ENCODE measurements at regions not wholly inside any gene's neighbourhood (a gene's known extent, or its start where the extent isn't known, plus 50 kb on each side); places are given as distances from the start of the nearest gene placed in this dataset.

DNA sequence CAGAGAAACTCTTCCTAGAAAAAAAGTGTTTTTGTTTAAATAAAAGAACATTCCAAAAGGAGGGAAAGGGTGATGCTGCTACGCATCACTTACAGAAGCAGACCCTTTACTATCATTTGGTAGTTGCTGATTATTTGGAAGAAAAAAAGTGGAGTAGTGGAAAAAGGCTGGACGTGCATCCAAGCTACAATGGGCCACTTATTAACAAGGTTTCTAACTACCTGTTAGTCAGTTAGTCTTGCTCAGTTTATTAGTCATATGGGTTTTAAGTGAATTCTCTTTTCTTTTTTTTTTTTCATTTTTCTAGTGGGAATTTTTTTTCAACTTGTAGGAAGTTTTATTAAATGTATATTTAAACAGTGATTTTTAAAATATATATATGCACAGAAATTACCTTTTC, 866.0 kb downstream of the MCTP2 start:
- no peaks in the 10 kb centered on the region for H3K9me3 ChIP-seq (ENCODE audit: control insufficient read depth in 1 of 2, low read length in 2 of 2)
- no peaks in the 10 kb centered on the region for H3K4me1 ChIP-seq (ENCODE audit: control insufficient read depth in 1 of 2, insufficient read depth in 2 of 2, low read length in 2 of 2)
- no peak overlapping the region for H3K9ac ChIP-seq (ENCODE audit: low read depth in 1 of 2, low read length in 2 of 2)
- no peak overlapping the region for H3K4me3 ChIP-seq (ENCODE audit: low read depth in 1 of 2, low read length in 2 of 2)
- H3K36me3 ChIP-seq (ENCODE audit: control insufficient read depth in 1 of 2, insufficient read depth in 2 of 2, low read length in 2 of 2): no peaks in the 10 kb centered on the region
- no peaks in the 10 kb centered on the region for H3K27me3 ChIP-seq (ENCODE audit: control insufficient read depth in 1 of 2, insufficient read depth in 2 of 2, low read length in 2 of 2)
- H3K27ac ChIP-seq (ENCODE audit: low read depth, low read length): no peak overlapping the region

DNA sequence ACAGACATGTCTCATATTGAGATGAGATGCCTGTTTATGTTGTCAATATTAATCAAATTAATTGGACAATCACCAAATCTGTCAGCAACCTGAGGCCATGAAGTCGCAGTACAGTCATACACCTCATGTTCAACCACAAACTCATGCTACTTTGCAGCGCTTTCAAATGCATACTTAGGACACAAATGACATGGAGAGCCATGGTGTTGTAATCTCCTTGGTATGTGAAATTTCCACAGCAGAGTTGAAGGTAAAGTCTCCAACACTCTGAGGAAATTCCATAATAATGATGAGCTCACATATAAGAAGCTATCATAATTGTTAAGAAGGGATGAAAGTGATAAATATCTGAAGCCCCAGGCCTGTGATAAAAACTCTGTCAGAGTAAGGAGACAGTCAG, 873.9 kb downstream of the MCTP2 start:
- Histone ChIP-seq H3K9me3 (ENCODE audit: control insufficient read depth in 1 of 2, low read length in 2 of 2) (no peaks in the 10 kb centered on the region), H3K9ac (ENCODE audit: low read depth in 1 of 2, low read length in 2 of 2) (no peak overlapping the region), H3K36me3 (ENCODE audit: control insufficient read depth in 1 of 2, insufficient read depth in 2 of 2, low read length in 2 of 2) (no peaks in the 10 kb centered on the region), H3K27ac (ENCODE audit: low read depth, low read length) (no peak overlapping the region), H3K27me3 (ENCODE audit: control insufficient read depth in 1 of 2, insufficient read depth in 2 of 2, low read length in 2 of 2) (no peaks in the 10 kb centered on the region), H3K4me1 (ENCODE audit: control insufficient read depth in 1 of 2, insufficient read depth in 2 of 2, low read length in 2 of 2) (no peaks in the 10 kb centered on the region), H3K4me3 (ENCODE audit: low read depth in 1 of 2, low read length in 2 of 2) (no peak overlapping the region)

DNA sequence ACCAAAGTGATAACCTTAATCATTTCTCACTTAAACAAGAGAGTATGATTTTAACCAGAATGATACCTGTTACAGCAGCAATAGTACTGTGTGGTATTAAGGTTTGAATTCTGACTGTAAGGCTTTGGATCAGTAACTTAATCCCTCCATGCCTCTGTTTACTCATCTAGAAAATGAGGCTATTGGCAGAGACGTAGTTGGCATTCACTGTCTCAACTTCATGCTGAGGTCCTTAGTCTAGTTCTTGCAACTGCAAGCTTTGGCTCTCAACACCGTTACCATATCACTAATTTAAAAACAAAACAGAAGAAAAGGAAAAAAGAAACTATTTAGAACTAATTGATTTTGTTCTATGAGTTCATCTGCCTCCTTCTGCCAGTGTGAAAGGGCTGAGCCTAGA, 875.4 kb downstream of the MCTP2 start:
- H3K4me3 ChIP-seq (ENCODE audit: low read depth in 1 of 2, low read length in 2 of 2): no peak overlapping the region
- H3K9me3 ChIP-seq (ENCODE audit: control insufficient read depth in 1 of 2, low read length in 2 of 2): no peaks in the 10 kb centered on the region
- H3K27ac ChIP-seq (ENCODE audit: low read depth, low read length): no peak overlapping the region
- no peaks in the 10 kb centered on the region for H3K36me3 ChIP-seq (ENCODE audit: control insufficient read depth in 1 of 2, insufficient read depth in 2 of 2, low read length in 2 of 2)
- H3K4me1 ChIP-seq (ENCODE audit: control insufficient read depth in 1 of 2, insufficient read depth in 2 of 2, low read length in 2 of 2): no peaks in the 10 kb centered on the region
- H3K9ac ChIP-seq (ENCODE audit: low read depth in 1 of 2, low read length in 2 of 2): no peak overlapping the region
- no peaks in the 10 kb centered on the region for H3K27me3 ChIP-seq (ENCODE audit: control insufficient read depth in 1 of 2, insufficient read depth in 2 of 2, low read length in 2 of 2)

DNA sequence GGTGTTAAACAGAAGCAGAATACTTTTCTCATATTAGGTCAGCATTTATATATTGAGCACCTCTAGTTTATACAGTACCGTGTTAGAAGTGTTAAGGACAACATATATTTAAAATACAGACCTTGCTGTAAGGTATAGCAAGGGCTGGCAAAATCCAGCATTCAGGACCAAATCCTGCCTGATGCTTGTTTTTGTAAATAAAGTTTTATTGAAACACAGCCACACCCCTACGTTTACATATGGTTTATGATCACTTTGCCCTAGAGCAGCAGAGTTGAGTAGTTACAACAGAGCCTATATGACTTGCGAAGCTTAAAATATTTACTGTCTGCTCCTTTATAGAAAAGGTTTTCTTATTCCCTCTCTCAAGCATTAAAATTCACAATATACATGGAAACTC, 877.3 kb downstream of the MCTP2 start:
- H3K9ac ChIP-seq (ENCODE audit: low read depth in 1 of 2, low read length in 2 of 2): no peak overlapping the region
- H3K27ac ChIP-seq (ENCODE audit: low read depth, low read length): no peak overlapping the region
- H3K4me1 ChIP-seq (ENCODE audit: control insufficient read depth in 1 of 2, insufficient read depth in 2 of 2, low read length in 2 of 2): no peaks in the 10 kb centered on the region
- H3K4me3 ChIP-seq (ENCODE audit: low read depth in 1 of 2, low read length in 2 of 2): no peak overlapping the region
- H3K27me3 ChIP-seq (ENCODE audit: control insufficient read depth in 1 of 2, insufficient read depth in 2 of 2, low read length in 2 of 2): no peaks in the 10 kb centered on the region
- H3K9me3 ChIP-seq (ENCODE audit: control insufficient read depth in 1 of 2, low read length in 2 of 2): no peaks in the 10 kb centered on the region
- no peaks in the 10 kb centered on the region for H3K36me3 ChIP-seq (ENCODE audit: control insufficient read depth in 1 of 2, insufficient read depth in 2 of 2, low read length in 2 of 2)

DNA sequence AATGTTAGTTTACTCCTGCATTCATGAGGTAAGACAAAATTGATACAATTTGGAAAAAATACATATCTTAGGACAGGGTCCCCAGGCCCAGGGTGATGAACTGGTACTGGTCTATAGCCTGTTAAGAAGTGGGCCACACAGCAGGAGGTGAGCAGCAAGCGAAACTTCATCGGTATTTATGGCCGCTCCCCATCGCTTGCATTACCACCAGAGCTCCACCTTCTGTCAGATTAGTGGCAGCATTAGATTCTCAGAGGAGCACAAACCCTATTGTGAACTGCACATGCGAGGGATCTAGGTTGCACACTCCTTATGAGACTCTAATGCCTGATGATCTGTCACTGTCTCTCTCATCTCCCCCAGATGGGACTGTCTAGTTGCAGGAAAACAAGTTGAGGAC, 880.6 kb downstream of the MCTP2 start:
- Histone ChIP-seq H3K36me3 (ENCODE audit: control insufficient read depth in 1 of 2, insufficient read depth in 2 of 2, low read length in 2 of 2) (no peaks in the 10 kb centered on the region), H3K9me3 (ENCODE audit: control insufficient read depth in 1 of 2, low read length in 2 of 2) (no peaks in the 10 kb centered on the region)

DNA sequence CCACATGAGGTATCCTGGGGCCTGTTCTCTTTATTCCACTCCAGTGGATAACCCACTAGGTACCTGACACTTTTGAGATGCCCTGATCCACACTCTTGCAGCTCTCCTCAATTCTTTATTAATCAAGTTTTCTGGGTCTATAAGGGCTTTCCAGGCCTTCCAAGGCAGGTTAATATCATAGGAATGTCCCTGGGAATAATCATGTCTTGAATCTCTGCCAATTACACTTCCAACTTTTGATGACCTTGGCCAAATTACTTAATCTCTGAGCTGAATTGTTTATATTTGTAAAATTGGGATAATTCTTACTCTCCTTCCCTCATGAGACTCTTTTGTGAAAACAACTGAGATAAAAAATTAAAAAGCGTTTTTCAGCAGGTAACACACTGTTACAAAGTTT, 881.7 kb downstream of the MCTP2 start:
- H3K9ac ChIP-seq (ENCODE audit: low read depth in 1 of 2, low read length in 2 of 2): no peak overlapping the region
- no peak overlapping the region for H3K4me3 ChIP-seq (ENCODE audit: low read depth in 1 of 2, low read length in 2 of 2)
- H3K4me1 ChIP-seq (ENCODE audit: control insufficient read depth in 1 of 2, insufficient read depth in 2 of 2, low read length in 2 of 2): no peaks in the 10 kb centered on the region

More for the DNA sequence above, 880.6 kb downstream of the MCTP2 start:
- H3K27ac ChIP-seq (ENCODE audit: low read depth, low read length): no peak overlapping the region
- no peaks in the 10 kb centered on the region for H3K27me3 ChIP-seq (ENCODE audit: control insufficient read depth in 1 of 2, insufficient read depth in 2 of 2, low read length in 2 of 2)
- no peak overlapping the region for H3K4me3 ChIP-seq (ENCODE audit: low read depth in 1 of 2, low read length in 2 of 2)
- H3K4me1 ChIP-seq (ENCODE audit: control insufficient read depth in 1 of 2, insufficient read depth in 2 of 2, low read length in 2 of 2): no peaks in the 10 kb centered on the region
- no peak overlapping the region for H3K9ac ChIP-seq (ENCODE audit: low read depth in 1 of 2, low read length in 2 of 2)

DNA sequence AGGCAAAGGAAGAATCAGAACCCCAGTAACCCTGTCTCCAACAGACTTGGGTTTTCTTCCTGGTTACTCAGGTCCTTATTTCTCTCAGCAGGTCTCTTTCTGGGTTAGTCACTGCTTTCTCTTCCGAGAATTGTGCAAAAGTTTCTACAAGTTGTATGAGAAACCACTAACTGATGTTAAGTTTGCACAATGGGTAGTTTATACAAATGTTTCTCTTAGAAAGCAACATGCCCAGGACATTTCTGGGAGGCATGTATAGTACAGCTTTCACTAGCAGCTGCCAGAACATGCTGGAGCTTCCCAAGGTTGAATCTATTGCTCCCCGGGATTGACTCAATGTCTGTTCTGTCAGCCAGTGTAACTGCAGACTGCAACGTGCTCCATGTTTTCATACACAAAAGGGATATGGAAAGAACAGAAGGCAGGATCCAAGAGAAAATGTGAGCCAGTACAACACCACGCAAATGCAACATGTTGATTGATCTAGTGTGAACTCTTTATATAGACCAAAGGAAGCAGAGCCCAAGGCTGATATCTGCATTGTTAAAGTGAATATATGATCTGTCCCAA, 887.8 kb downstream of the MCTP2 start:
- H3K36me3 ChIP-seq (ENCODE audit: control insufficient read depth in 1 of 2, insufficient read depth in 2 of 2, low read length in 2 of 2): no peaks in the 10 kb centered on the region
- no peak overlapping the region for H3K4me3 ChIP-seq (ENCODE audit: low read depth in 1 of 2, low read length in 2 of 2)
- H3K27ac ChIP-seq (ENCODE audit: low read depth, low read length): no peak overlapping the region
- H3K9me3 ChIP-seq (ENCODE audit: control insufficient read depth in 1 of 2, low read length in 2 of 2): no peaks in the 10 kb centered on the region
- no peaks in the 10 kb centered on the region for H3K4me1 ChIP-seq (ENCODE audit: control insufficient read depth in 1 of 2, insufficient read depth in 2 of 2, low read length in 2 of 2)
- no peak overlapping the region for H3K9ac ChIP-seq (ENCODE audit: low read depth in 1 of 2, low read length in 2 of 2)
- no peaks in the 10 kb centered on the region for H3K27me3 ChIP-seq (ENCODE audit: control insufficient read depth in 1 of 2, insufficient read depth in 2 of 2, low read length in 2 of 2)

More for the DNA sequence above, 881.7 kb downstream of the MCTP2 start:
- Histone ChIP-seq H3K27me3 (ENCODE audit: control insufficient read depth in 1 of 2, insufficient read depth in 2 of 2, low read length in 2 of 2) (no peaks in the 10 kb centered on the region), H3K9me3 (ENCODE audit: control insufficient read depth in 1 of 2, low read length in 2 of 2) (no peaks in the 10 kb centered on the region), H3K27ac (ENCODE audit: low read depth, low read length) (no peak overlapping the region), H3K36me3 (ENCODE audit: control insufficient read depth in 1 of 2, insufficient read depth in 2 of 2, low read length in 2 of 2) (no peaks in the 10 kb centered on the region)

DNA sequence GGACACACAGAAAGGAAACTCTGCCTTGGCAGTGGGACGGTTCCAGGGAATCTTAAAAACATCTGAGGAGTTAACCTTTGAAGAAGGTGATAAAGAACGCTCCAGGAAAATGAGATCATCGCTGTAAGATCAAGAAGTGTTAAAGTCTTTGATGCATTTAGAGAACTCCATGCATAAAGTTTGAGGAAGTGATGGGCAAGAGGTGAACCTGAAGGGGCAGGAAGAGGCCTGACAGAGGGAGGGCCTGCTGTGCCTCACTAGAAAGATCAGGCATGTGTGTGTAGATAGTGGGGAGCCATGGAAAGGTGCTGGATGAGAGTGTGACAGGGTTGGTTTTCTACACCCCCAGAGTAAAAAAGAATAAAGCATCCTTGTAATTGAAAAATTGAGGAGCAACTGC, 889.2 kb downstream of the MCTP2 start:
- H3K4me3 ChIP-seq (ENCODE audit: low read depth in 1 of 2, low read length in 2 of 2): no peak overlapping the region
- H3K27me3 ChIP-seq (ENCODE audit: control insufficient read depth in 1 of 2, insufficient read depth in 2 of 2, low read length in 2 of 2): no peaks in the 10 kb centered on the region
- H3K27ac ChIP-seq (ENCODE audit: low read depth, low read length): no peak overlapping the region
- no peaks in the 10 kb centered on the region for H3K9me3 ChIP-seq (ENCODE audit: control insufficient read depth in 1 of 2, low read length in 2 of 2)
- H3K4me1 ChIP-seq (ENCODE audit: control insufficient read depth in 1 of 2, insufficient read depth in 2 of 2, low read length in 2 of 2): no peaks in the 10 kb centered on the region
- no peak overlapping the region for H3K9ac ChIP-seq (ENCODE audit: low read depth in 1 of 2, low read length in 2 of 2)
- H3K36me3 ChIP-seq (ENCODE audit: control insufficient read depth in 1 of 2, insufficient read depth in 2 of 2, low read length in 2 of 2): no peaks in the 10 kb centered on the region

DNA sequence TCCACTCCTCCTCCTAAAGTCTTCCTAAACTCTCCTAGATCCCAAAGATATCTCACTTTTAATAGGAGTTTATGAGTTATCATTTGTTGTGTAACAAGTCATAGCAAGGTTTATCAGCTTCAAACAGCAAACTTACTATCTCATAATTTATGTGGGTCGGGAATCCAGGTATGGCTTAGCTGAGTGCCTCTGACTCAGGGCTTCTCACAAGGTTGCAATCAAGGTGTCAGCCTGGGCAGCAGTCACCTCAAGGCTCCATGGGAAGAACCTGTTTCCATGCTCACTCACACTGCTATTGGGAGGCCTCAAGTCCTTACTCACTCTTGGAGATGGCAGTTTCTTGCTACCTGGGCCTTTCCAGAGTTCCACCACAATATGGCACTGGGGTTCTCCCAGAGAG, 889.8 kb downstream of the MCTP2 start:
- Histone ChIP-seq H3K9me3 (ENCODE audit: control insufficient read depth in 1 of 2, low read length in 2 of 2) (no peaks in the 10 kb centered on the region), H3K4me3 (ENCODE audit: low read depth in 1 of 2, low read length in 2 of 2) (no peak overlapping the region), H3K27ac (ENCODE audit: low read depth, low read length) (no peak overlapping the region), H3K27me3 (ENCODE audit: control insufficient read depth in 1 of 2, insufficient read depth in 2 of 2, low read length in 2 of 2) (no peaks in the 10 kb centered on the region), H3K9ac (ENCODE audit: low read depth in 1 of 2, low read length in 2 of 2) (no peak overlapping the region), H3K36me3 (ENCODE audit: control insufficient read depth in 1 of 2, insufficient read depth in 2 of 2, low read length in 2 of 2) (no peaks in the 10 kb centered on the region), H3K4me1 (ENCODE audit: control insufficient read depth in 1 of 2, insufficient read depth in 2 of 2, low read length in 2 of 2) (no peaks in the 10 kb centered on the region)

DNA sequence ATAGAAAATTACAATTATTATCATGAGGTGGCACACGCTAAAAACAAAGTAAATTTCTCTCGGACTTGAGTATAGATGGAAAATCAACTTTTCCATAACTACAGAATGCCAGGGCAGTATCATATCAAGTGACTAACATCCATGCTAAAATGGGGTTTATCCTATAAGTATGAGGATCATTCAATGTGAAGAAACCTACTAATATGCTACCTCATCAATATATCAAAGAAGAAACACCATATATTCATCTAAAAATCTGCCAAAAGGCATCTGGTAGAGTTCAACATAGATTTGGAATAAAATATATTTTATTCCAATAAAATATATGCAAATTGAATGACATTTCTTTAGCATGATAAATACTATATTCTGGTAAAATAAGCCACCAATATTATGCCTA, 894.4 kb downstream of the MCTP2 start:
- H3K9me3 ChIP-seq (ENCODE audit: control insufficient read depth in 1 of 2, low read length in 2 of 2): no peaks in the 10 kb centered on the region
- H3K36me3 ChIP-seq (ENCODE audit: control insufficient read depth in 1 of 2, insufficient read depth in 2 of 2, low read length in 2 of 2): no peaks in the 10 kb centered on the region
- H3K27me3 ChIP-seq (ENCODE audit: control insufficient read depth in 1 of 2, insufficient read depth in 2 of 2, low read length in 2 of 2): no peaks in the 10 kb centered on the region
- no peaks in the 10 kb centered on the region for H3K4me1 ChIP-seq (ENCODE audit: control insufficient read depth in 1 of 2, insufficient read depth in 2 of 2, low read length in 2 of 2)
- no peak overlapping the region for H3K9ac ChIP-seq (ENCODE audit: low read depth in 1 of 2, low read length in 2 of 2)
- H3K27ac ChIP-seq (ENCODE audit: low read depth, low read length): no peak overlapping the region
- H3K4me3 ChIP-seq (ENCODE audit: low read depth in 1 of 2, low read length in 2 of 2): no peak overlapping the region

DNA sequence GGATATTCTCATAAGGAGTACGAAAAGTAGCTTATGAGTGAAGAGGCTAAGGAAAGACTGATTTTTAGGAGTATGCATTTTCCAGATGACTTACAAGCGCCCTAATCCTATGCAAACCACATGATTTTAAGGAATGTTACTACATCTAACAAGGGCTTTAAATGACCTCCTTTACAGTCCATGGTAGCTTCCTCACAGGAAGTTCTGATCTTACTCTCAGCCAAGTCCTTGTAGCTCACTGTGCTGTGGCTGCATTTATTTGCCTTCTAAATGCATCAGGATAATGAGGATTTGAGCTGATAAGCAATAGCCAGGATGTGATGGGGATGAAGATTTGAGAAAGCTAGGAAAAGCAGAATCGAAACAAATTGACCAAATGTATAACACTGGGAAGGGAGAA, 896.0 kb downstream of the MCTP2 start:
- H3K9me3 ChIP-seq (ENCODE audit: control insufficient read depth in 1 of 2, low read length in 2 of 2): no peaks in the 10 kb centered on the region

More for the DNA sequence above, 896.0 kb downstream of the MCTP2 start:
- Histone ChIP-seq H3K9ac (ENCODE audit: low read depth in 1 of 2, low read length in 2 of 2) (no peak overlapping the region), H3K4me1 (ENCODE audit: control insufficient read depth in 1 of 2, insufficient read depth in 2 of 2, low read length in 2 of 2) (no peaks in the 10 kb centered on the region), H3K4me3 (ENCODE audit: low read depth in 1 of 2, low read length in 2 of 2) (no peak overlapping the region), H3K27ac (ENCODE audit: low read depth, low read length) (no peak overlapping the region), H3K27me3 (ENCODE audit: control insufficient read depth in 1 of 2, insufficient read depth in 2 of 2, low read length in 2 of 2) (no peaks in the 10 kb centered on the region), H3K36me3 (ENCODE audit: control insufficient read depth in 1 of 2, insufficient read depth in 2 of 2, low read length in 2 of 2) (no peaks in the 10 kb centered on the region)

Measured in duodenal mucosa (tissue), 2 donors.